ENCODE measurements at regions not wholly inside any gene's neighbourhood (a gene's known extent, or its start where the extent isn't known, plus 50 kb on each side); places are given as distances from the start of the nearest gene placed in this dataset.

GRCh38 chr1:36573445-36573844, 90.7 kb upstream of the CSF3R start:
- Histone ChIP-seq H3K4me3 (no peak overlapping the region), H3K4me1 (replicated peaks in 1 of 2) (peaks cover 31 to 32% of the 10 kb centered on the region in 2 donors), H3K27ac (peak overlapping the region in 1 of 2 donors; percentile 78)
- WGBS, 10 experiments, result 0 to 64% (median 23%) methylated on average over 1 to 5 of the region's 6 CpGs; no CpG with 5 or more reads in 3 of the 10 experiments
- in situ Hi-C loops (cut with MboI; ENCODE audit: low pct_unique_long_range_greater_than_20kb in 2 of 9, low sequenced_read_pairs in 9 of 9, unreplicated experiment in 9 of 9), result loop anchor here in 6 of 9 experiments (10.0 to 25.0 kb wide), 4 partner anchors 461 to 1114 kb away; partner anchors contain the start of genes GRIK3 (in 2 of the 6) and CDCA8 (in 1 of the 6)
- peak in 3 of 8 experiments; percentile 6 to 16 (median 12) for ATAC-seq (replicated peaks in 6 of 8)

- peaks cover 36 to 37% of the 10 kb centered on the region in 2 donors for H3K4me1 ChIP-seq (replicated peaks in 1 of 2)
- peak in 5 of 8 experiments; percentile 44 to 66 (median 64) for ATAC-seq (replicated peaks in 6 of 8)
- H3K27ac ChIP-seq, result peak overlapping the region; percentile 41 to 78
- H3K4me3 ChIP-seq, result no peak overlapping the region
- in situ Hi-C loops (cut with MboI; ENCODE audit: low pct_unique_long_range_greater_than_20kb in 2 of 9, low sequenced_read_pairs in 9 of 9, unreplicated experiment in 9 of 9), result loop anchor here in 6 of 9 experiments (10.0 to 25.0 kb wide), 4 partner anchors 462 to 1114 kb away; partner anchors contain the start of genes GRIK3 (in 2 of the 6) and CDCA8 (in 1 of the 6)
- WGBS, 10 experiments, result 0 to 44% (median 34%) methylated on average over 1 to 10 of the region's 11 CpGs; no CpG with 5 or more reads in 7 of the 10 experiments
Observed at GRCh38 chr1:36572906-36573305, 90.2 kb upstream of the CSF3R start.

- WGBS, 10 experiments, result 28 to 75% (median 38%) methylated on average over 2 to 11 of the region's 15 CpGs; no CpG with 5 or more reads in 4 of the 10 experiments
- peaks cover 42 to 43% of the 10 kb centered on the region in 2 donors for H3K4me1 ChIP-seq (replicated peaks in 1 of 2)
- in situ Hi-C loops (cut with MboI; ENCODE audit: low pct_unique_long_range_greater_than_20kb in 2 of 9, low sequenced_read_pairs in 9 of 9, unreplicated experiment in 9 of 9), result loop anchor here in 6 of 9 experiments (10.0 to 25.0 kb wide), 4 partner anchors 463 to 1115 kb away; partner anchors contain the start of genes GRIK3 (in 2 of the 6) and CDCA8 (in 1 of the 6)
- H3K27ac ChIP-seq, result peak overlapping the region; percentile 41 to 78
- no peak overlapping the region for H3K4me3 ChIP-seq
- peak in 2 of 8 experiments; percentile 20 for ATAC-seq (replicated peaks in 6 of 8)
Observed at GRCh38 chr1:36572142-36572715, 89.5 kb upstream of the CSF3R start.

- Histone ChIP-seq H3K4me1 (replicated peaks in 1 of 2) (peaks cover 32% of the 10 kb centered on the region in 2 donors), H3K27ac (no peak overlapping the region), H3K4me3 (no peak overlapping the region)
- WGBS, 10 experiments, result no CpG with 5 or more reads among the region's 1 CpG
- in situ Hi-C loops (cut with MboI; ENCODE audit: low pct_unique_long_range_greater_than_20kb in 2 of 9, low sequenced_read_pairs in 9 of 9, unreplicated experiment in 9 of 9), result loop anchor here in 6 of 9 experiments (10.0 to 25.0 kb wide), 4 partner anchors 464 to 1116 kb away; partner anchors contain the start of genes GRIK3 (in 2 of the 6) and CDCA8 (in 1 of the 6)
- ATAC-seq (replicated peaks in 6 of 8), result no peak
Observed at GRCh38 chr1:36571106-36571505, 88.4 kb upstream of the CSF3R start.

GRCh38 chr1:36570478-36571060, 87.9 kb upstream of the CSF3R start:
- WGBS, 10 experiments, result 37 to 92% (median 74%) methylated on average over 3 to 9 of the region's 12 CpGs; no CpG with 5 or more reads in 3 of the 10 experiments
- H3K4me3 ChIP-seq, result no peak overlapping the region
- H3K27ac ChIP-seq, result no peak overlapping the region
- peaks cover 29 to 34% of the 10 kb centered on the region in 2 donors for H3K4me1 ChIP-seq (replicated peaks in 1 of 2)
- no peak for ATAC-seq (replicated peaks in 6 of 8)
- in situ Hi-C loops (cut with MboI; ENCODE audit: low pct_unique_long_range_greater_than_20kb in 2 of 9, low sequenced_read_pairs in 9 of 9, unreplicated experiment in 9 of 9), result loop anchor here in 6 of 9 experiments (10.0 to 25.0 kb wide), 4 partner anchors 464 to 1117 kb away; partner anchors contain the start of genes GRIK3 (in 2 of the 6) and CDCA8 (in 1 of the 6)

- in situ Hi-C loops (cut with MboI; ENCODE audit: low pct_unique_long_range_greater_than_20kb in 2 of 9, low sequenced_read_pairs in 9 of 9, unreplicated experiment in 9 of 9), result loop anchor here in 6 of 9 experiments (10.0 to 25.0 kb wide), 4 partner anchors 465 to 1117 kb away; partner anchors contain the start of genes GRIK3 (in 2 of the 6) and CDCA8 (in 1 of the 6)
- no peak overlapping the region for H3K27ac ChIP-seq
- 20 to 89% (median 67%) methylated on average over 1 to 7 of the region's 7 CpGs; no CpG with 5 or more reads in 2 of the 10 experiments for WGBS, 10 experiments
- no peak overlapping the region for H3K4me3 ChIP-seq
- peaks cover 33 to 39% of the 10 kb centered on the region in 2 donors for H3K4me1 ChIP-seq (replicated peaks in 1 of 2)
- peak in 1 of 8 experiments; percentile 25 for ATAC-seq (replicated peaks in 6 of 8)
Observed at GRCh38 chr1:36570006-36570405, 87.3 kb upstream of the CSF3R start.

- peak overlapping the region in 1 of 2 donors; percentile 69 for H3K27ac ChIP-seq
- H3K4me1 ChIP-seq (replicated peaks in 1 of 2), result peaks cover 25 to 32% of the 10 kb centered on the region in 2 donors
- 0 to 100% (median 64%) methylated on average over 1 to 11 of the region's 11 CpGs; no CpG with 5 or more reads in 1 of the 10 experiments for WGBS, 10 experiments
- in situ Hi-C loops (cut with MboI; ENCODE audit: low pct_unique_long_range_greater_than_20kb in 2 of 9, low sequenced_read_pairs in 9 of 9, unreplicated experiment in 9 of 9), result loop anchor here in 4 of 9 experiments (25.0 kb wide), 3 partner anchors 745 to 1120 kb away; partner anchors contain the start of gene CDCA8 (in 1 of the 4)
- H3K4me3 ChIP-seq, result no peak overlapping the region
- ATAC-seq (replicated peaks in 6 of 8), result peak in 5 of 8 experiments; percentile 34 to 66 (median 53)
Observed at GRCh38 chr1:36567601-36568341, 85.1 kb upstream of the CSF3R start.

- H3K27ac ChIP-seq, result no peak overlapping the region
- in situ Hi-C loops (cut with MboI; ENCODE audit: low pct_unique_long_range_greater_than_20kb in 2 of 9, low sequenced_read_pairs in 9 of 9, unreplicated experiment in 9 of 9), result loop anchor here in 4 of 9 experiments (25.0 kb wide), 3 partner anchors 746 to 1121 kb away; partner anchors contain the start of gene CDCA8 (in 1 of the 4)
- ATAC-seq (replicated peaks in 6 of 8), result no peak
- 10 to 82% (median 70%) methylated on average over 2 to 5 of the region's 7 CpGs; no CpG with 5 or more reads in 5 of the 10 experiments for WGBS, 10 experiments
- H3K4me1 ChIP-seq (replicated peaks in 1 of 2), result peaks cover 24 to 35% of the 10 kb centered on the region in 2 donors
- H3K4me3 ChIP-seq, result no peak overlapping the region
Observed at GRCh38 chr1:36565576-36566501, 83.1 kb upstream of the CSF3R start.

- in situ Hi-C loops (cut with MboI; ENCODE audit: low pct_unique_long_range_greater_than_20kb in 2 of 9, low sequenced_read_pairs in 9 of 9, unreplicated experiment in 9 of 9), result loop anchor here in 4 of 9 experiments (25.0 kb wide), 3 partner anchors 750 to 1125 kb away; partner anchors contain the start of gene CDCA8 (in 1 of the 4)
- 0 to 90% (median 82%) methylated on average over 1 to 3 of the region's 3 CpGs; no CpG with 5 or more reads in 2 of the 10 experiments for WGBS, 10 experiments
Observed at GRCh38 chr1:36562181-36562685, 79.5 kb upstream of the CSF3R start.

GRCh38 chr1:36561361-36561724, 78.6 kb upstream of the CSF3R start:
- 40 to 88% (median 68%) methylated on average over 2 to 9 of the region's 9 CpGs for WGBS, 10 experiments
- H3K27ac ChIP-seq, result peak overlapping the region in 1 of 2 donors; percentile 18
- H3K4me3 ChIP-seq, result no peak overlapping the region
- in situ Hi-C loops (cut with MboI; ENCODE audit: low pct_unique_long_range_greater_than_20kb in 2 of 9, low sequenced_read_pairs in 9 of 9, unreplicated experiment in 9 of 9), result loop anchor here in 4 of 9 experiments (25.0 kb wide), 3 partner anchors 751 to 1126 kb away; partner anchors contain the start of gene CDCA8 (in 1 of the 4)
- peak in 3 of 8 experiments; percentile 43 to 60 (median 43) for ATAC-seq (replicated peaks in 6 of 8)
- H3K4me1 ChIP-seq (replicated peaks in 1 of 2), result peaks cover 23 to 37% of the 10 kb centered on the region in 2 donors

More at GRCh38 chr1:36562181-36562685, 79.5 kb upstream of the CSF3R start:
- Histone ChIP-seq H3K4me1 (replicated peaks in 1 of 2) (peaks cover 20 to 34% of the 10 kb centered on the region in 2 donors), H3K4me3 (no peak overlapping the region), H3K27ac (no peak overlapping the region)
- no peak for ATAC-seq (replicated peaks in 6 of 8)
